Upper lobe of right lung (tissue), 1 donor: ENCODE measurements at regions not wholly inside any gene's neighbourhood (a gene's known extent, or its start where the extent isn't known, plus 50 kb on each side); places are given as distances from the start of the nearest gene placed in this dataset.

Experiments
- ATAC-seq: fragments of 200-7000 bp; cut with Tn5 transposase; one replicate; pipeline ENCODE4 v1.9.1; 2020; ENCODE audit warnings: mild to moderate bottlenecking, moderate library complexity
- DNase-seq: peaks from one replicate; pipeline ENCODE4 v3.0.0-alpha.2; 2020
- H3K27ac ChIP-seq: fragments of 200-600 bp; one replicate; pipeline ENCODE4 v1.8.0; 2022
- H3K27me3 ChIP-seq: fragments of 200-600 bp; one replicate; pipeline ENCODE4 v1.8.0; 2022; ENCODE audit warnings: mild to moderate bottlenecking
- H3K36me3 ChIP-seq: fragments of 200-600 bp; one replicate; pipeline ENCODE4 v1.8.0; 2022
- H3K4me1 ChIP-seq: fragments of 200-600 bp; one replicate; pipeline ENCODE4 v1.8.0; 2022
- H3K4me3 ChIP-seq: fragments of 200-600 bp; one replicate; pipeline ENCODE4 v1.8.0; 2022; ENCODE audit warnings: mild to moderate bottlenecking
- H3K9me3 ChIP-seq: fragments of 200-600 bp; one replicate; pipeline ENCODE4 v1.8.0; 2022
- intact Hi-C: fragments of 100-400 bp; cut with DNase I; formaldehyde crosslinking; loops from one replicate; pipeline ENCODE4 v1.11.0; 2022
- TF ChIP-seq, protein P1 (sequence below): fragments of 200-600 bp; IDR thresholded peaks from one replicate; pipeline ENCODE4 v1.8.0; 2022; ENCODE audit warnings: antibody characterized with exemption
- donor health status: DM: no; HTN: yes; CAD: no; lungs with severe emphysema.

GRCh38 chr15:72934921-72935320 is 117.3 kb upstream of the NEO1 start:
- Histone ChIP-seq H3K9me3 (no peaks in the 10 kb centered on the region), H3K36me3 (no peaks in the 10 kb centered on the region), H3K4me3 (no peak overlapping the region), H3K27me3 (peaks cover 7% of the 10 kb centered on the region), H3K27ac (no peak overlapping the region), H3K4me1 (no peaks in the 10 kb centered on the region)
- intact Hi-C loops: no loop called here
- ATAC-seq (no peak), DNase-seq (no peak)
- TF ChIP-seq, protein P1, sequence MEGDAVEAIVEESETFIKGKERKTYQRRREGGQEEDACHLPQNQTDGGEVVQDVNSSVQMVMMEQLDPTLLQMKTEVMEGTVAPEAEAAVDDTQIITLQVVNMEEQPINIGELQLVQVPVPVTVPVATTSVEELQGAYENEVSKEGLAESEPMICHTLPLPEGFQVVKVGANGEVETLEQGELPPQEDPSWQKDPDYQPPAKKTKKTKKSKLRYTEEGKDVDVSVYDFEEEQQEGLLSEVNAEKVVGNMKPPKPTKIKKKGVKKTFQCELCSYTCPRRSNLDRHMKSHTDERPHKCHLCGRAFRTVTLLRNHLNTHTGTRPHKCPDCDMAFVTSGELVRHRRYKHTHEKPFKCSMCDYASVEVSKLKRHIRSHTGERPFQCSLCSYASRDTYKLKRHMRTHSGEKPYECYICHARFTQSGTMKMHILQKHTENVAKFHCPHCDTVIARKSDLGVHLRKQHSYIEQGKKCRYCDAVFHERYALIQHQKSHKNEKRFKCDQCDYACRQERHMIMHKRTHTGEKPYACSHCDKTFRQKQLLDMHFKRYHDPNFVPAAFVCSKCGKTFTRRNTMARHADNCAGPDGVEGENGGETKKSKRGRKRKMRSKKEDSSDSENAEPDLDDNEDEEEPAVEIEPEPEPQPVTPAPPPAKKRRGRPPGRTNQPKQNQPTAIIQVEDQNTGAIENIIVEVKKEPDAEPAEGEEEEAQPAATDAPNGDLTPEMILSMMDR: no peak

GRCh38 chr15:72933976-72934375 is 118.3 kb upstream of the NEO1 start:
- DNase-seq: no peak
- no peaks in the 10 kb centered on the region for H3K4me1 ChIP-seq
- H3K27ac ChIP-seq: no peak overlapping the region
- TF ChIP-seq, protein P1: no peak
- H3K9me3 ChIP-seq: no peaks in the 10 kb centered on the region
- H3K36me3 ChIP-seq: no peaks in the 10 kb centered on the region
- ATAC-seq: no peak
- H3K4me3 ChIP-seq: no peak overlapping the region
- H3K27me3 ChIP-seq: peaks cover 7% of the 10 kb centered on the region
- intact Hi-C loops: no loop called here

DNA sequence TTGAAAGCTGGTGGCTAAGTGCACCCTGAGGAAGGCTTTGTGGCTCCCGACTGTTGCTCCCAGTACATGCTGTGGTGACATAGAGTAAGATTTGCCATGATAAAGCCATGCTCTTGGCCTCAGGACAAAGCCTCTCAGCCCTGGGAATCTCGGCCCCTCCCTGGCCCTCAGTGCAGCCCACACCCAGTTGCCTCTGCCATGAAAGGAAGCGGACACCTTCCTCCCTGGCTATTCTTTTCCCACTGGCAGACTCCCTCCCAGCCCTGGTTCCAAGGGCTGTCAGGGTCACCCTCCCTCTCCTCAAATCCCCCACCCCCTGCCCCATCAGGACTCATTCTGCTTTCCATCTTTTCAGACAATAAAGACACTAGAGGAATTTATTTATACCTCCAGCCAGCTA is 119.8 kb upstream of the NEO1 start:
- no peak overlapping the region for H3K4me3 ChIP-seq
- no peak overlapping the region for H3K27ac ChIP-seq
- ATAC-seq: no peak
- no peaks in the 10 kb centered on the region for H3K4me1 ChIP-seq
- no peak for DNase-seq
- H3K9me3 ChIP-seq: no peaks in the 10 kb centered on the region
- peaks cover 7% of the 10 kb centered on the region for H3K27me3 ChIP-seq
- TF ChIP-seq, protein P1: no peak
- no peaks in the 10 kb centered on the region for H3K36me3 ChIP-seq
- intact Hi-C loops: no loop called here

GRCh38 chr15:72927451-72927850 is 124.8 kb upstream of the NEO1 start:
- peaks cover 7% of the 10 kb centered on the region for H3K27me3 ChIP-seq
- H3K4me3 ChIP-seq: no peak overlapping the region
- ATAC-seq (no peak), DNase-seq (no peak)
- H3K36me3 ChIP-seq: no peaks in the 10 kb centered on the region
- no peak overlapping the region for H3K27ac ChIP-seq
- intact Hi-C loops: no loop called here
- no peaks in the 10 kb centered on the region for H3K9me3 ChIP-seq
- TF ChIP-seq, protein P1: no peak
- H3K4me1 ChIP-seq: no peaks in the 10 kb centered on the region

DNA sequence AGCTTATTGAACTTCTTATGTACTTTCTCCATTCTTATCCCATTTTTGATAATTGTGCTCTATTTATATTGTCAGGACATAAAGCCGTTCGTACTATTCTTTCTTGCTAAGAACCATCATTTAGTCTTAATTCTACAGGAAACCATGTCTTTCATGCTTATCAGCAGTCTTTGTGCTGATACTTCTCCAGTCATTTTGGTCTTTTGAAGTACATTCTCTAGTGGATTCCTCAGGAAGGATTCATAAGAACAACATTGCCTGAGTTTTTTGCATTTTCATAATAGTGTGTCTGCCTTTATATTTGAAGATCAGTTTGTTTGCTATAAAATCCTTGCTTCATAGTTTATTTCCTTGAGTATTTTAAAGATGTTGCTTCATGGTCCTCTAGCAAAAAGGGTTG is 126.6 kb upstream of the NEO1 start:
- H3K27ac ChIP-seq: no peak overlapping the region
- H3K36me3 ChIP-seq: no peaks in the 10 kb centered on the region
- H3K27me3 ChIP-seq: no peaks in the 10 kb centered on the region
- H3K4me3 ChIP-seq: no peak overlapping the region
- intact Hi-C loops: no loop called here
- DNase-seq (no peak), ATAC-seq (no peak)
- H3K9me3 ChIP-seq: no peaks in the 10 kb centered on the region
- H3K4me1 ChIP-seq: no peaks in the 10 kb centered on the region
- TF ChIP-seq, protein P1: no peak

DNA sequence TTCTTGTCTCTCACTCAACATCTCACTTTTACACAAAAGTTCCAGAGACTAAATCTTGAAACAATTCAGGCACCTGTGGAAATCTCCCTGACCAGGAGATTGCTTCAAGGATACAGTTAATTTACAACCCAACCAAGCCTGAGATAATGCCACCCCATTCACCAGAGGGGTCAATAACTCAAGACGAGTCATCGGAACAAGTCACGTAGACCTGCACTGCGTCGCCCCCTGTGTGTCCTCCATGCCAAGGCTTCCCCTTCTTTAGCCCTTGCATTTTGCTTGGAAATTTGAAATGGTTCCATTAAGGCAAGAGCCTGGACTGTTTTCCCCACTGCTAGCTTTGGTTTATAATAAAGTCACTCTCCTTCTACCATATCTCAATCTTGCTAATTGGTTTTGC is 129.0 kb upstream of the NEO1 start:
- intact Hi-C loops: no loop called here
- H3K36me3 ChIP-seq: no peaks in the 10 kb centered on the region
- no peak for ATAC-seq
- no peaks in the 10 kb centered on the region for H3K27me3 ChIP-seq
- TF ChIP-seq, protein P1: no peak
- no peaks in the 10 kb centered on the region for H3K9me3 ChIP-seq
- no peak overlapping the region for H3K4me3 ChIP-seq
- H3K27ac ChIP-seq: no peak overlapping the region
- no peaks in the 10 kb centered on the region for H3K4me1 ChIP-seq
- no peak for DNase-seq
